ENCODE measurements at regions not wholly inside any gene's neighbourhood (a gene's known extent, or its start where the extent isn't known, plus 50 kb on each side); places are given as distances from the start of the nearest gene placed in this dataset.

DNA sequence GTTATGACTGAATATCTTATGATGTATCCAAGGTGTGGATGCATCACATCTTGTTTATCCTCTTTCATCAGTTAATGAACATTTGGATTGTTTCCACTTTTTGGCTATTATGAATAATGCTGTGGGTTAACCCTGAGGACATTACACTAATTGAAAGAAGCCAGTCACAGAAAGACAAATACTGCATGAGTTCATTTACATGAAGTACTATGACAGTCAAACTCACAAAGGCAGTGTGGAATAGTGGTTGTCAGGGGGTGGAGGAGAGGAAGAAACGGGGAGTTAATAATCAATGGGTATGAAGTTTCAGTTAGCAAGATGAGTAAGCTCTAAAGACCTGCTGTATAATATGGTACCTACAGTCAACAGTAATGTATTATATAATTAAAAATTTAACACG is 409.4 kb upstream of the CTNND2 start:
- Histone ChIP-seq H3K36me3 (no peaks in the 10 kb centered on the region), H3K27me3 (replicated peaks in 1 of 7) (no peaks in the 10 kb centered on the region), H3K4me1 (no peaks in the 10 kb centered on the region), H3K4me3 (no peak overlapping the region), H3K9me3 (no peaks in the 10 kb centered on the region), H3K27ac (no peak overlapping the region)
- TF ChIP-seq POLR2AphosphoS5 (IDR thresholded peaks at IDR 0.05), result no peak
- TF ChIP-seq POLR2A (IDR thresholded peaks at IDR 0.05), result no peak
- TF ChIP-seq, protein P1, sequence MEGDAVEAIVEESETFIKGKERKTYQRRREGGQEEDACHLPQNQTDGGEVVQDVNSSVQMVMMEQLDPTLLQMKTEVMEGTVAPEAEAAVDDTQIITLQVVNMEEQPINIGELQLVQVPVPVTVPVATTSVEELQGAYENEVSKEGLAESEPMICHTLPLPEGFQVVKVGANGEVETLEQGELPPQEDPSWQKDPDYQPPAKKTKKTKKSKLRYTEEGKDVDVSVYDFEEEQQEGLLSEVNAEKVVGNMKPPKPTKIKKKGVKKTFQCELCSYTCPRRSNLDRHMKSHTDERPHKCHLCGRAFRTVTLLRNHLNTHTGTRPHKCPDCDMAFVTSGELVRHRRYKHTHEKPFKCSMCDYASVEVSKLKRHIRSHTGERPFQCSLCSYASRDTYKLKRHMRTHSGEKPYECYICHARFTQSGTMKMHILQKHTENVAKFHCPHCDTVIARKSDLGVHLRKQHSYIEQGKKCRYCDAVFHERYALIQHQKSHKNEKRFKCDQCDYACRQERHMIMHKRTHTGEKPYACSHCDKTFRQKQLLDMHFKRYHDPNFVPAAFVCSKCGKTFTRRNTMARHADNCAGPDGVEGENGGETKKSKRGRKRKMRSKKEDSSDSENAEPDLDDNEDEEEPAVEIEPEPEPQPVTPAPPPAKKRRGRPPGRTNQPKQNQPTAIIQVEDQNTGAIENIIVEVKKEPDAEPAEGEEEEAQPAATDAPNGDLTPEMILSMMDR (IDR thresholded peaks at IDR 0.05 in 8 of 11, conservative IDR thresholded peaks at IDR 0.05 in 3 of 11), result no peak
- intact Hi-C loops (cut with DNase I; ENCODE audit: low total_unique reads), result no loop called here
- WGBS, 5 donors, result 70 to 80% (median 76%) methylated on average over 2 of the region's 2 CpGs
- DNase-seq, result no peak

DNA sequence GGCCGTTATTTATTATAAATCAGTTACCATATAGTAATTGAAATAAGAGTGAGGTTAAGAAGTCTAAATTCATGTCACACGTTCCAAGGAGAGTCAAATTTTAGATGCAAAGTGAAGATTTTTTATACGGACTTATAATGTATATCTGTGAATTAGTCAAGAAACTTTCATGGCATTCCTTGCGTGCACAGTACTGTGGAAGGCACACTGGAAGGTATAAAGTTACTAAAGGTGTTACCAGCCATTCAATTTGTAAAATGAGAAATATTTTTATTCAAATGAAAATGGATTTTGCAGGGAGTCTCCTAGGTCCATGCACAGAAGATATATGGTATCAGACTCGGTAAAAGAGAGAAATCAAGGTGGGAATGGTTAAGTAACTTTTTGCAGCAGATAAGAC is 408.1 kb upstream of the CTNND2 start:
- TF ChIP-seq POLR2A (IDR thresholded peaks at IDR 0.05), result no peak
- TF ChIP-seq, protein P1 (IDR thresholded peaks at IDR 0.05 in 8 of 11, conservative IDR thresholded peaks at IDR 0.05 in 3 of 11), result no peak
- TF ChIP-seq POLR2AphosphoS5 (IDR thresholded peaks at IDR 0.05), result no peak
- no peaks in the 10 kb centered on the region for H3K4me1 ChIP-seq
- WGBS, 5 donors, result 73 to 88% (median 82%) methylated on average over 5 of the region's 5 CpGs
- H3K9me3 ChIP-seq, result no peaks in the 10 kb centered on the region
- intact Hi-C loops (cut with DNase I; ENCODE audit: low total_unique reads), result no loop called here
- H3K27ac ChIP-seq, result no peak overlapping the region
- H3K4me3 ChIP-seq, result no peak overlapping the region
- H3K27me3 ChIP-seq (replicated peaks in 1 of 7), result no peaks in the 10 kb centered on the region
- no peaks in the 10 kb centered on the region for H3K36me3 ChIP-seq
- no peak for DNase-seq

DNA sequence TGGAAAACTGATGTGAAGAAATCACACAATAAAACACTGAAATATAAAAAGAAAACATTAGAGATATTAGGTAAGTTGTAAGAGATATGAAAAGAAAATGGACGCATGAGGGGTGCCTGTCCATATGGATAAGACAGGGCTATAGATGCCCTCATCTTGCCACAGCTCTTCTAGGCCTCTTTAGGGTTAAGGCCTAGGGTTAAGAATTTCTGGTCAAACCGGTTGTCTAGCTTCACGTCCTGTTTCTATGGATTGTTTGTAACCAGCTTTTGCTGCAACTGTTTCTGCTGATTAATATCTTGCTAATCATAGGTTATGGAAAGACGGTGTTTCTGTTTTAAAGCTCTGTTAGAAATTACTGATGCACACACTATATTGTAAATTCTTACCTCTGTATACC is 389.9 kb upstream of the CTNND2 start:
- no peak overlapping the region for H3K27ac ChIP-seq
- H3K9me3 ChIP-seq, result peaks cover 0 to 40% (median 19%) of the 10 kb centered on the region in 8 donors
- TF ChIP-seq POLR2AphosphoS5 (IDR thresholded peaks at IDR 0.05) (no peak), POLR2A (IDR thresholded peaks at IDR 0.05) (no peak)
- TF ChIP-seq, protein P1 (IDR thresholded peaks at IDR 0.05 in 8 of 11, conservative IDR thresholded peaks at IDR 0.05 in 3 of 11), result no peak
- H3K27me3 ChIP-seq (replicated peaks in 1 of 7), result no peaks in the 10 kb centered on the region
- intact Hi-C loops (cut with DNase I; ENCODE audit: low total_unique reads), result no loop called here
- no peaks in the 10 kb centered on the region for H3K4me1 ChIP-seq
- H3K36me3 ChIP-seq, result no peaks in the 10 kb centered on the region
- no peak overlapping the region for H3K4me3 ChIP-seq
- WGBS, 5 donors, result 87 to 92% (median 90%) methylated on average over 4 of the region's 4 CpGs
- no peak for DNase-seq

DNA sequence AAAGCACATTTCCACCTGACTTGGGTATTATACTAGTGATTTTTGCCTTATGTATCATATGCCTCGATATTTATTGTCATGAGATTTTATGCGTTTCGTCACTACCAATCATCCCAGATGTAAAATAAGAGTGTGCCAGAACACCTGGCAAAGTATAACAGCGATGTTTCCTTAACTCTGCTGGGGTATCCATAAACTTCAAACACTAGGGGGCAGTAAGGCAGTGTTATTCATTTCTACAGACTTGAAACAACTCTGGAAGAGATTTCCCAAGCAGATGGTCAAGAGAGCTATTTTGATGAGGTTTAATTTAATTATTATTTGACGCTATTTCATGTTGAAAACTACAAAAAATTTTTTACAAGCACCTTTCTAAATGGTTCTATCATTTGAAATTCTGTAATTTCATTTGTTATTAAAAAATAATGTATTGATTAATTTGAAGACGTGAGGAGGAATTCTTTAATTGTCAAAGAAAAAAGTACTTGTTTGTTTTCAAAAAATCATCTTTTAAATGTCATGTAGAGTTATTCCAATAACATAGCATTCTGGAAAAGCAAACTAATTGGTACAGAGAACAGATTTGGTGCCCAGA is 388.5 kb upstream of the CTNND2 start:
- H3K4me1 ChIP-seq, result no peaks in the 10 kb centered on the region
- intact Hi-C loops (cut with DNase I; ENCODE audit: low total_unique reads), result no loop called here
- peaks cover 0 to 30% (median 16%) of the 10 kb centered on the region in 8 donors for H3K9me3 ChIP-seq
- 31 to 48% (median 36%) methylated on average over 6 of the region's 6 CpGs for WGBS, 5 donors
- H3K4me3 ChIP-seq, result no peak overlapping the region
- no peaks in the 10 kb centered on the region for H3K36me3 ChIP-seq
- TF ChIP-seq, protein P1 (IDR thresholded peaks at IDR 0.05 in 8 of 11, conservative IDR thresholded peaks at IDR 0.05 in 3 of 11), result peak in 5 of 11 experiments; percentile 17 to 33 (median 27)
- TF ChIP-seq POLR2AphosphoS5 (IDR thresholded peaks at IDR 0.05) (no peak), POLR2A (IDR thresholded peaks at IDR 0.05) (no peak)
- DNase-seq, result no peak
- no peak overlapping the region for H3K27ac ChIP-seq
- H3K27me3 ChIP-seq (replicated peaks in 1 of 7), result no peaks in the 10 kb centered on the region
